HG02852 (cell line): ENCODE measurements at regions not wholly inside any gene's neighbourhood (a gene's known extent, or its start where the extent isn't known, plus 50 kb on each side); places are given as distances from the start of the nearest gene placed in this dataset.
"Not testable (repeated sequence)": the region's sequence is repeated elsewhere in the genome, so short reads cannot be mapped to it uniquely, and the experiment has no call there.

ENCODE experiments used
- ATAC-seq: cut with Tn5 transposase; IDR thresholded peaks from one replicate; pipeline ENCODE4 v1.9.1; 2021; ENCODE audit warnings: mild to moderate bottlenecking, moderate library complexity; ENCODE audit not compliant: unreplicated experiment

DNA sequence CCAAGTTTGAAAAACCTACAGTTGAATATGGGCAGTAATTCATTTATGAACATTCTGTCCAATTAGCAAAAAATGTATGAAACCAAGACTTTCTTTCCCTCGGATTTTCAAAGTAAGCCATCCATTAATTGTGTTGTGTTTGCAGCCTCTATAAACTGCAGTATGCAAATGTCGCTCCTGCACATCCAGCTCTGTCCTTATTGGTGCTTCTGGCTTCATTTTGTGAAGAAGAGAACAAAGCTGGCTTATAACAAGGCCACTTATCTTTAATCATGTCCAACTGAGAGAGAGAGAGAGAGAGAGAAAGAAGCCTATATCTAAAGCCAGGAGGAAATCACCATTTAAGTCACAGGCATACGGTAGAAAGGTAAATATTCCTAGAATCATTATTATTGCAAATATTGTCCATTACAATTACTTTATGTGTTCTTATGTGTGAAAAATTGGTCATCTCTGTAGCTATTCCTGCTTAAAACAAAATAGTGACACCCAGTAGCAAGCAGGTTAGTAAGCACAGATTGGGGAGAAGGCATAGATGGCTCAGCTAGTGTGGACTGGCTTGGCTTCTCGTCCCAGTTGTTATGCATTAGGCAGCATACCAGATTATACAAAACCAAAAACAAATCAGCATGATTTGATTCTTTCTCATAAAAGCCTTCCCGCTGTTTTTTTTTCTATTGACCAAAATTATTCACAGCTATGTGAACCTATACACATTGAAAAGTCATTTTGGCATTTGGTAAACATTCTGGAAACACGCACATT lies 726.4 kb upstream of the SOX11 start:
- ATAC-seq = no peak

DNA sequence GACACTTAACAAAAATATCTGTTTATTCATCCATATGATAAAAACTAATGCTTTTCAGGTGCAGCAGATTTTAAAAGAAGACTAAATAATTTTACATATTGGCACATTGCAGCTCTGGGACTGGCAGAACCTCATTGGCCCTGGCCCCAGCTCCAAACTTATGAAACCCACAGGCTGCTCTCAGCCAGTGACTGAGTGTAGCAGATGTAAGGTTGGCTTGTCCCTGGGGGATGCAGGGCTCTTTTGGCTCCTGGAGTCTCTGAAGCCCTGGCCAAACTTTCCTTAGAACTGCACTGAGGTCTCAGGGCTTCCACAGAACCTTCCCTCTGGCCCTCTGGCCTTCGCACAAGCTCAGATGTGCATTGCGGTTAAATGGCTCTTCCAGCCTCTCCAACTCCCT lies 725.0 kb upstream of the SOX11 start:
- no peak for ATAC-seq

DNA sequence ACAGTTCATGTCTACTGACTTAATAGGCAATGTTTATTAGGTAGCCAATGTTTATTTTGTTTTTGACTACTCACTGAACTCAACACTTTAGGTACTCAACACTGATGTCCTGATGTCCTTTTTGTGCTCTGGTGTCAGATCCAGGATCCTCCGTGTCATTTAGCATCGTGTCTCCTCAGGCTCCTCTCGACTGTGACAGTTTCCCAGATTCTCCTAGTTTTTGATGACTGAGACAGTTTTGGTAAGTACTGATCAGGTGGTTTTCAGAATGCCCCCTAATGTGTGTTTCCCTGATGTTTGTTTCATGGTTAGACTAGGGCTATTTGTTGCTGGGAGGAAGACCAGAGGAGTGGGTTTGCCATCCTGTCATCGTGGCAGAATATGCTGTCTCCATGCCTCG lies 719.7 kb upstream of the SOX11 start:
- no peak for ATAC-seq

DNA sequence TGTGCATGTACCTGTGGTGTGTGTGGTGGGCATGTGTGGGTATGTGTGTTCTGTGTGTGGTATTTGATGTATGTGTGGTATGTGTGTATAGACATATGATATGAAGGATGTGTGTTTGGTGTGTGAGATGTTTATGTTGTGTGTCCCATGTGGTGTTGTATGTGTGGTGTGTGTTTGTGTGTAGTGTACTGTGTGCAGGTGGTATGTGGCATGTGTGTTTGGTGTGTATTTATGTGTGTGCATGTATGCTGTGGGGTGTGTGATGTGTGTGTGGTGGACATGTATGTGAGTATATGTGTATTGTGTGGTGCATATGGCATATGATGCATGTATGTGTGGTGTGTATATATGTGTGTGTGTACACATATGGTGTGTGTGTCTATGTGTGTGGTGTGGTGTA lies 718.8 kb upstream of the SOX11 start:
- no peak for ATAC-seq

DNA sequence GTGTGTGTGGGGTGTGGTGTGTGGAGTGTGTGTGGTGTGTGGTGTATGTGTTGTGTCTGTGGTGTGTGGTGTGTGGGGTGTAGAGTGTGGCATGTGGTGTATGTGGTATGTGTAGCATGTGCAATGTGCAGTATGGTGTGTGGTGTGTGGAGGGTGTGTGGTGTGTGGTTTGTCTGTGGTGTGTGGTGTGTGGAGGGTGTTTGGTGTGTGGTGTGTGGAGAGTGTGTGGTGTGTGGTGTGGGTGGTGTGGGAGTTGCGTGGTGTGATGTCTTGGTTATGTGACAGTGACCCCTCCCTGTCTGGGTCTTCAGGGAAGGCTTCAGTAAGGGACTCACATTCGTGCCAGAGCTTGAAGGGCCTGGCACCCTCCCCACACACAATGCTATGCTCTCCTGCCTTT lies 718.2 kb upstream of the SOX11 start:
- no peak for ATAC-seq

DNA sequence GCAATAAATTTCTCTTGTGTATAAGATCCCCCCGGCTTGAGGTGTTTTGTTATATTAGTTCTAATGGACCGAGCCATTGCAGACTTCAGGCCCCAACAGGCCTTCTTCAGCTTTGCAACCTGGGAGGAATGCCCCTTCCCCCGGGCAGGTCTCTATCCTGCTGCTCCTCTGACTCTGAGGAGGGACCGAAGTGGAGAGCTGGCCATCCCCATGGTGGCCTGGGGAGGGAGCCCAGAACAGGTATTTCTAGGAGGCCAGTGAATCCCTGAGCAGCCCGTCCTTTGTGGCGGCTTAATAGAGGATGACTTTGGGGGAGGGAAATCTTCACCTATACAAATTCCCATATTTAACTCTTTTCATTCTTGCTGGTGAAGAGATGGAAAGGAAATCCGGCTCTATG lies 715.8 kb upstream of the SOX11 start:
- no peak for ATAC-seq

DNA sequence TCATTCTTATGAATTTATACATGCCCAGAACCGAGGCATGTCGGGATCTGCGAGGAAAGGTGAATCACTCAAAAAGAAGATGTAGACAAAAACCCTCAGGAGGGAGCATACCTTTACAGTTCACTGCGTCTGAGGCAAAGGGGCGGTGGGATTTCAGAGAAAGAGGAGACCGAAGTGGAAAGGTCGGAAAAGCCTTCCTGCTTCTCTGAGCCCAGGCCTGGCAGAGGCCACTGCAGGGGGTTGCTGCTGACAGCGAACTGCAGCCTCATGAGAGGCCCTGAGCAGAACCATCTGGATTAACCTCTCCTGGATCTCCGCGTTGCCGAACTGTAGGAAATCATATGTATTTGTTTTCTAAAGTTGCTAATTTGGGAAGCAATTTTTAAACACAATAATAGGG lies 713.1 kb upstream of the SOX11 start:
- no peak for ATAC-seq

DNA sequence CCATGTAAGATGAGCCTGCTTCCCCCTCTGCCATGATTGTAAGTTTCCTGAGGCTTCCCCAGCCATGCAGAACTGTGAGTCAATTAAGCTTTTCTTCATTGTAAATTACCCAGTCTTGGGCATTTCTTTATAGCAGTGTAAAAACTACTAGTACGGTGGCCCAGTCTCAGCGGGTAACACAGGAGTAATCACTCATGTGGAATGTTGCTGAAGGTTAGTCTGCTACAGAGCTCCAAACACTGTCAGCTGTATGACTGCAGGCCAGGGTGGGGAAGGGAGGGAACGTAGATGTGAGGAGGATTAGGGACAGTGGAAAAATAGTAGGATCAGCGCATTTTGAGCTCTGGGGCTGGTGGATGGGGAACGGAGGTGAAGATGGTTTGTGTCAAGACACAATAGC lies 711.2 kb upstream of the SOX11 start:
- no peak for ATAC-seq

DNA sequence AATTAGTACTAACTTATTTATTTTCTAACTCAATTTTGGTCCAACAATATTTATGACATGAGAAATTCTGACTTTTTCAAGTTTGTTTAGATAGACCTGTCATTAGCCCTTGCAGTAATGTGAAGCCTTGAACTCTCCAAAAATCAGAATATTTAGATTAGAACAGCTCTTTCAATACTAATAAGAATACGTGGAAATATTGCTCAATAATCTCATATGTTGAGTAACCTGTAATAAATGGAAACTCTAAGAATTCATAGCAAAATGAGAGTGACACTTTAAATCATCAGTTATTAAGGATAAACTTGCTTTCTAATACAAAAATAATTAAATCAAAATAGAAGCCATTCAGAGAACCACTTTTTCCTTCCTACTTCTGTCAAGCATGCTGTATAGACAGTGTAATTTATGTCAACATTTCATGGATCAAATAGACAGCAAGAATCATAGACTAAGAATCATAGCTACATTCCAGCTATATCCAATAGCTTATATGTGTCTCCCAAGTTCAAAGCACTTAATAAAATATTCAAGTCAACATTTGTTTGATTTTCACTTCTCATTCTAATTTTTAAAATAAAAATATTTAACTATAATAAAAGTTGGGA lies 710.3 kb upstream of the SOX11 start:
- no peak for ATAC-seq

DNA sequence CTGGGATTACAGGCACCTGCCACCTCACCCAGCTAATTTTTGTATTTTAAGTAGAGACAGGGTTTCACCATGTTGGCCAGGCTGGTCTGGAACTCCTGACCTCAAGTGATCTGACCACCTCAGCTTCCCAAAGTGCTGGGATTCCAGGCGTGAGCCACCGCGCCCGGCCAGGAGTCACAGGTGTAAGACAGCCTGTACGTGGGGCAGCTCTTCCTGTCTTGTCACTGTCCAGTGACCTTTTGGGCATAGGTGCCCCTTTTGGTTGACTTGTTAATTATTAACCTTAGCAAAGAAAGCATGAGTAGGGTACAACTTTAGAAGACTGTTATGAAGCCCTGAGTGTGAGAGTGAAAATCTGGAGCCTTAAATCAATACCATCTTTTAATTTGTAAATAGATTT lies 703.7 kb upstream of the SOX11 start:
- not testable (repeated sequence) for ATAC-seq

DNA sequence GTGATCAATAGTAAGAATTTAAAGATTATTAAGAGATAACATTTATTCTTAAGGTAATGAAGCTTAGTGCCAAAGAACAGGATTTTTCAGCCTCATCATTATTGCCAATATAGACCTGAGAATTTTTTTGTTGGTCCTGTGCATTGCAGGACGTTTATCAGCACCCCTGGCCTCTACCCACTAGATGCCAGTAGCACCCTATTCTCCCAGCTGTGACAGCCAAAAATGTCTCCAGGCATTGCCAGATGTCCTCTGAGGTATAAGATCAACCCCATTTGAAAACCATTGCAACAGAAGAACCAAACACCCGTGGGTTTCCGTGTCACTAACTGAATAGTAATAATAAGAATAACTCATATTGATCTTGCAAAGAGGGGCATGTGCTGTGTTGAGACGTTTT lies 700.0 kb upstream of the SOX11 start:
- ATAC-seq = no peak

DNA sequence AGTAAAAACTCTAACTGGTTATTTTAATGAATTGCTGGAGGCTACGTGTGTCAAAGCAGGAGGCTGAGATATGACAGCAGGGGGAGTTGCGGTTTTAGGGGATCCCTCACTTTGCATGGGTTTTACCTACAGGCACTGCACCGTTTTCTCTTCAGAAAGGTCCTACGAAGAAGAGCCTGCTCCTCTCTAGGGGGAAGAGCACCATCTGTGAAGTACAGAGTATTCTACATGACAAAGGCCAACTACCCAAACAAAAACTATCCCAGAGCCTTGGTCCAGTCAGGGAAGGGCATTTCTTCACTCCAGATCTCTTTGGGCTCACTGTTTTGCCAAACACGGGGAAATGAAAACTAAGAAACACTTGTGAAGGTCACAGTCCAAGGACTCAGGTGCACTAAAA lies 696.7 kb upstream of the SOX11 start:
- ATAC-seq = no peak

DNA sequence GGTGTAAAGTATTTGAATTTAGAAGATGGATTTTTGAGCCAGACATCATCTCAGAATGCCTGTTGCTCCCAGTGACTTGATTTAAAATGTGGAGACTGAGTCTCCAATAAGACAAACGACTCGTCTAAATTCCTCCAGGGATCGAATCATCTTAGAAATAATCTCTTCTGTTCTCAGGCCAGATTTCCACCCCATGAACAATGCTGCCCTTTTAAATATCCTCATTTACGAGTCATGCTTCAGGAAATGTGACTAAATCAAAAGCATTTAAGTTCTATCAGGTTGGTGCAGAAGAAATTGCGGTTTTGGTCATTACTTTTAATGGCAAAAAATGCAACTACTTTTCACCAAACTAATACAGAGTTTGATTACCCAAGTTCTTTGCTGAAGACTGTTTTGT lies 684.6 kb upstream of the SOX11 start:
- ATAC-seq = no peak

DNA sequence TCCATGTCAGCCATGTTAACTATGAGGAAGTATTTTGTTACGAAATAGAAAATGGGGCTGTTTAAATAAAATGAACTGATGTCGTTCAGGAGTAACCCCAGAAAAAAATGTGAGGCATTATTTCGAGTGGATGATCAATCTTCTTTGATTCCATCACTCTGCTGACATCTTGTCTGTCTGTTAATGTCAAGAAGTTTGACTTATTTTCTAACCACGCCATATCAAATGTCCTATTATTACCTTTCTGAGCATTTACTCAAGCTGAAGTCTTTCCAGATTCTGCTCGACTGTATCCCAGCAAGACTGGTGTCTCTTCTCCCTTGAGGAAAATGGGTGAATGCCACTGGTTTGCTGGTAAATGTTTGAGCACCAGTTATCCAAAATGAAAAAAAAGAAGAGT lies 672.9 kb upstream of the SOX11 start:
- ATAC-seq = no peak

DNA sequence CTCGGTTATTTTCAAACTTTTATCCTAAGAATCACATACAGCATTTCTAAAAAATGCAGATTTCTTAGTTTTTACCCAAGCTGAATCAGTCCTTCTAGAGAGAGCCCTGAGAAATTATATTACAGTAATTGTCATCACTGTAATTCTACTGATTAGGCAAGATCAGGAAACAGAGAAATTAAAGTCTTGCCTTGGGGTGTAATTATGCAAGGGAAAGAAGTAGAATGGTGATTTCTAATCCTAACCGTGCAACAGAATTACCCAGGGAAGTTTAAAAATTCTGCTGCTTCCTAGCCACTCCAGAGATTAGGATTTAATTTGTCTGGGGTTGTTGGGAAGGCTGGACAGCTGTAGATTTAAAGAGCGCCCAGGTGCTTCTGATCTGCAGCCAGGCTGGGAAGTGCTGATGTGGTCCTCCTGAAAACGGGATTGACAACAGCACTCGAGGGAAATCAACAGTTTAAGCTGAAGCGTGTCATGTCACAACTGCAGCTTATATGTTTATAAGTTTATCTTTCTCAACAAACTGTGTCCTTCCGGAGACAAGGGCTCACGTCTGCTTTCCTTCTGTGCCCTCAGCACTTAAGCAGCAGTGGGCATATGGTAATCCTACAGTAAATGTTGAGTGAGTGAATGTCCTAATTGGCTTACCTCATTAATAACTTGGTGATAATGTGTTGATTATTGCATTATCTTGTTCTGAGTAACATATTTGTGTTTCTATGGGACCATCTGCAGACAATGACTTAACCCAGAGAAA lies 671.9 kb upstream of the SOX11 start:
- ATAC-seq = no peak

DNA sequence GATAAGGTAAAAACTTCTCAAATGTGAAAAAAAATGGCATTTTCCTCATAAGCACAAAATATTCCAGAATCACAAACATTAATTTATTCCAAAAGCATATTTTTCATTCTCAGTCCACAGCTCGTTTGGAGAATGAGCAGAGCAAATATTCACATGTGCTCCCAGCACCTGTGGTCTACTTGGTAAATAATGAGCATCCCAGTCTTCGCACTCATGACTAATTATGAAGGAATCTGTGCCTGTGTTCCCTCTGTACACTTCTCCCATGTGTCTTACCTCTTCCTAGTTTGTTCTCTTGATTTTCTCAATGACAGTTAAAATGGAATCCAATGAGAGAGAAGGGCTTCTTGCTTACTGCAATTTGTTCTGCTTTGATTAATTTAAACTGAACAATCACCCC lies 671.0 kb upstream of the SOX11 start:
- no peak for ATAC-seq

DNA sequence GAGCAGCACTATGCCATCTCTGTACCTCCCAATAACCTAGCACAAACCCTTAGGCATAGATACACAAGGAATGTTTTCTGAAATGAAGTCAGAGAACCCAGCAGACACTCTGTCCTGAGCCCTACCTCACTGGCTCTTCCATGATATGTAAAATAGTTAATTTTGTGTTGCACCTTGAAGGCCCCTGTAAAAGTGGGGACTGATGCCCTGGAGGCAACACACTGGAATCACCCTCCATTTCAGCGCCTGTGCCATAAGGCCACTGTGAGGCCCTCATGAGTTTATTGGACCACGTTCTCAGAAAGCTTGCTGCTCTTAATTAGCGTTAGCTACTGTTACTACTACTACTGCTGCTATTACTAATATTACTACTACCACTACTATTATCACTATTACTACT lies 670.1 kb upstream of the SOX11 start:
- no peak for ATAC-seq

DNA sequence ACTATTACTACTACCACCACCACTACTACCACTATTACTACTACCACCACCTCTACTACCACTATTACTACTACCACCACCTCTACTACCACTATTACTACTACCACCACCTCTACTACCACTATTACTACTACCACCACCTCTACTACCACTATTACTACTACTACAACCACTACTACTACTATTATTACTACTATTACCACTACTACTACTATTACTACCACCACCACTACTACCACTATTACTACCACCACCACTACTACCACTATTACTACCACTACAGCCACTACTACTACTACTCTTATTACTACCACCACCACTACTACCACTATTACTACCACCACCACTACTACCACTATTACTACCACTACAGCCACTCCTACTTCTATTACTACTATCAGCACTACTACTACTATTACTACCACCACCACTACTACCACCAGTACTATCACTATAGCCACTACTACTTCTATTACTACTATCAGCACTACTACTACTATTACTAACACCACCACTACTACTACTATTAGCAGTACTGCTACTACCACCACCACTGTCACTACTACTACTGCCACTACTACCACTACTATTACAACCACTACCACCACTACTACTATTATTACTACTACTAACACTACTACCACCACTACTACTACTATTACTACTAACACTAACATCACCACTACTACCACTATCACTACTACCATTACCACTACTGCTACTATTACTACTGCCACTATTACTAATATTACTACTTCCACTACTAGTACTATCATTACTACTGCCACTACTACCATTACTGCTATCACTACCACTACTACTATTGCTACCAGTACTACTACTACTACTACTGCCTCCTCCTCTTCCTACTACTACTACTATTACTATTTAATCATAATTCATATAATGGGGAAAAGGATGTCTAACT lies 669.2 kb upstream of the SOX11 start:
- ATAC-seq = not testable (repeated sequence)

DNA sequence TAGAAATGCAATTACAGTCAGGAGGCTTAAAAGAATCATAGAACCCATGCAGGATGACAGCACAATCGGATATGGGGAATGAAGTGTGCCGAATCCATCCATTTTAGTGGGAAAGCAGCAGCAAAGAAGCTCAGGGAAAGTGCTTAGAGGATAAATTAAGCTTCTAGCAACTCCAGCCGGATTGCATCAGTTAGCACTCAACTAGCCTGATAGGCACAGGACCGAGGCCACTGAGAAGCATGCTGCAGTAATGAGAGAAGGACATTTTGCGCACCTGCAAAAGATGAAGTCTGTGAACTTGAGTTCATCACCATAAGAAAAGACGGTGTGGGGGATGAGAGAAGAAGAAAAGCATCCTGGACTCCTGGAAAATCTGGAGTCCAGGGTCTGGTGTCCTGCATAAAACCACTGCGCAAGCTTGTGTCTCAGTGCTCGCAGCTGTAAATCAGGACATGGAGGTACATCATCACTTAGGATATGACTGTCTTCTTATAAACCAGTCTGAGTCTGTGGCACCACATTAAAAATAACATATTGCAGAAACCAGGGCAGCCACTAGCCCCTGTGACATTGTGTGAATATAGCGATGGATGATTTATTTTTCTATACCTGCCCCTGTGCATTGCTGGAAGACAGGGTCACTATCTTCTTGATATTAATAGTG lies 665.5 kb upstream of the SOX11 start:
- no peak for ATAC-seq

DNA sequence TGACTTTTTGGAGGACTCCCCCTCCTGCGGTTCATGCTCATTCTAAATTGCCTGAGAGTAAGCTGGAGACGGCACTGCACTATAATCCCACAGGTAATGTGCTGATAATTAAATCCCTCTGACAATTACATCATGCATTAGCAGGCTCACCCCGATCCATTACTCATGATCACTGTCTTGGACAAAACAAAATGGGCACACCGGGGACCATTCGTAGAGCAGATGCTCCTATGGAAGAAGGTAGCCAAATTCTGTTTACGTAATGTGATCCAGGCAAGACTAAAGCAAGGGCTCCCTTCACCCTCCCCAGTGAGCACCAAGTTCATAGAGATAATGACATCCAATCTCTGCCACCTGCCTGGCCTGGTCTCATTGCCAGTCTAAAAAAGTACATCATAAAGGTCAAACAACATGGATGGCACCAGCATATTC lies 657.1 kb upstream of the SOX11 start:
- no peak for ATAC-seq

DNA sequence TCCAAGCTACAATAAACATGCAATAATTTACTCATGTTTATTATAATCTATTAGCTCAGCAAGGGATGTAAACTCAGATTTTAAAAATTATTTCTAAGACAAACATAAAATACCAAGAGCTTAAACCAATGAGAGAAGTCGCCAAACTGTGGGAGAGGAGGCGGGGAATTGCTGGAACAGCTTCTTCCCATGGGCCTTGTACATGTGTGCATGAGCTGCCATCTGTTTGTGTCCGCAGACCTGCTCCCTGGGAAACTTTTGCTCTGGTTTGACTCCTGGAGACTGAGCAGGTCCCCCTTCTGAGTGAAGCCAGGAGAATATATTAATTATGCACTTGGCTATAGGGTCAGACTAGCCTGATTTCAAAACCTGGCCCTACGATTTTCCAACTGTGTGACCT lies 655.9 kb upstream of the SOX11 start:
- ATAC-seq = no peak
